T1000 (cell line): ENCODE measurements at regions not wholly inside any gene's neighbourhood (a gene's known extent, or its start where the extent isn't known, plus 50 kb on each side); places are given as distances from the start of the nearest gene placed in this dataset.
A peak's percentile ranks its signal among the peaks of the same experiment; 100 is the strongest.
"Not testable (repeated sequence)": the region's sequence is repeated elsewhere in the genome, so short reads cannot be mapped to it uniquely, and the experiment has no call there.

ENCODE experiments used
- DNase-seq: peaks from one replicate; lab custom pipeline; 2025; ENCODE audit warnings: mixed read lengths; lab: John Stamatoyannopoulos, UW

DNA sequence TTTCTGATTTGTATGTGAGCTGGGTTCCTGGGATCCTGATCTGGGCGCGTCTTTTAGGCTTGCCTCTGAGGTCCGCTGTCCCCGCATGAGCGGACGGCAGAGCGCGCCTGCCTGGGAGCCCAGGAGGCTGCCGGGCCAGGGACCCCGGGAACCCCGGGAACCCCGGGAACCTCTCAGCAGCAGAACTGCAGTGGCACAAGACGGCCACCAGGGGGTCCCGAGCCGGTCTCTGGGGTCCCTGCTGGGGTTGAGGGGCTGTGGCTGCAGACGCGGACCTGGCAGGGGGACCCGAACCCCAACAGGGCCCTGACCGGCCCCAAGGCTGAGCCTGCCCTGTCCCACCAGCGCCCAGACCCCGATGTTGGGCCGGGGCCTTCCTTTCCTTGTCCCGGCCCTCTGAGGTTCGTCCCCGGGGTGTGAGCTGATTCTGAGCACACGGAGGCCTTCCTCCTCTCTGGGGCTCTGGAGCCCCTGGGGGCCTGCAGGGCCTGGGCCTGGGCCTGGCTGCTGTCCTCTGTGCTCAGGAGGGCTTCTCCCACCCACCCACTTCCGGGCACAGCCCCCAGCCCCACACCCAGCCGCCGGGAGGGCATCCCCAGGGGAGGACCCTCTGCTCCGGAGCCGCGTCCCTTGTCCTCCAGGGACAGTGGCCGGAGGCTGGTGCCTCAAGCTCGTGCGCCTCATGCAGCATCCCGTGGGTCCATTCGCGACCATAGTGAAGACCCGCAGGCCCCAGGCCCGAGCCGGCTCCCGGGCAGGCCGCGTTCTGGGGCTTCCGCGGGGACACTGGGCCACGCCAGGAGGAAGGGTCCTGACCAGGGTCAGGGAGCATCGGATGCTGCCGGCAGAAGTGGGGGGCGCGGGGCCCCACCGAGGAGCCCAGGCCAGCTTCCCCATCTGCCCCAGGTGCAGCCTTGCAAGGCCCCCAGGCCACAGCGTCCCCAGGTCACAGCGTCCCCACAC is 152.9 kb downstream of the TMEM121 start:
- DNase-seq: not testable (repeated sequence)

DNA sequence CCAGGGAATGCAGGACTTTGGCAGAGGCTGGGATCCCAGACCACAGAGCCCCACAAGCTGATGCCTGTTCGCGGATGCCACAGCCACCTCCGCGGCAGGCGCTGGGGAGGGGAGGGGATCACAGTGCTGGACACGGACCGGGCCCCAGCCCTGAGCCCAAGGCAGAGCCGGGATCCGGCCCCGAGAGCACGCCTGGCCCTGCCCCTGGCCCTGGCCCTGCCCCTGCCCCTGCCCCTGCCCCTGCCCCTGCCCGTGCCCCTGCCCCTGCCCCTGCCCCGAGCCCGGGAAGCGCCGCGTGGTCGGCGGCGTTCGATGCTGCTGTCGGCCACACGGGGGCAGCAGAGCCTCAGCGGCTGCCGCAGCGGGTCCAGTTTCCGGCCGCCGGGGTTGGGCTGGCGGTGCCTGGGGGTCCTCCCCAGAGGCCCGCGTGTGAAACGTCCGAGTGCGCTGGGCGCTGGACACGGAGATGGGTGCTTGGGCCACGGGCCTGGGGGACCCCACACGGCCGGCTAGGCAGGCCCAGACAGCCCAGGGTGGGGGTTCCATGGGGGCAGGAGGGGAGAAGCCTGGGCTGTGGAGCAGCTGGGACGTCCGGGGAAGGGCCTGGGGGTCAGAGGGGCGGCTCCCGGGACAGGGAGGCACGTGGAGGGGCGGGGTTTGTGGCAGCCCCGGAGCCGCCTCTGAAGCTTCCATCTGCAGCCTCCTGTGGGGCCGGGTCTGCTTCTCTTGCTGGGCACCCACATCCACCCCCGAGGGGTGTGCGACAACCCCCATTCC is 153.8 kb downstream of the TMEM121 start:
- not testable (repeated sequence) for DNase-seq

- DNase-seq: not testable (repeated sequence)
These were observed 154.3 kb downstream of the TMEM121 start for GRCh38 chr14:105680736-105681098.

DNA sequence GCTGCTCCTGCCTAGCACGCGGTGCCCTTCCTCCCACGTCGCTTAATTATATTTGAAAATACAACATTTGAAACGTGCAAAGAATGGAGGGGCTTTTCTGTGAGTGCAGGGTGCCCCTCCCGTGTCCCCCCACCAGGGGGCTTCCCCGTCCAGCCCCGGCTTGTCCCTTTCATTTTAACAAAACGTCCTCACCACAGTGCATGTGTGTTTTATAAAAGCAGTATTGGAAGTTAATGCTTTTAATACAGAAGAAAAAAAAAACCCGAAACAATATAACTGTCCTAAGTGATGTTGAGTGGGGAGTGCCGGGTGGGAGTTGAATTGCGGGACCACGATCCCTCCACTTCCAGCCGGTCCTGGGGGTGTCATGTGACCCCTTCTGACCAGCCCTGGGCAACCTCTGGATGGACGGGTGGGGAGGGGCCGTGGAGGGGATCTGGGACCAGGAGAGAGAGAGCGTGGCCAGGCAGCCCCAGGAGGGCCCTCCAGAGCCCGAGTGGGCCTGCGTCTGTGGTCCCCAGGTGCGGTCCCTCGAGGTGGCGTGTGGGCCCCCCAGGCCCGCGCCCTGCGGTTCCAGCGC is 155.3 kb downstream of the TMEM121 start:
- DNase-seq: not testable (repeated sequence)

DNA sequence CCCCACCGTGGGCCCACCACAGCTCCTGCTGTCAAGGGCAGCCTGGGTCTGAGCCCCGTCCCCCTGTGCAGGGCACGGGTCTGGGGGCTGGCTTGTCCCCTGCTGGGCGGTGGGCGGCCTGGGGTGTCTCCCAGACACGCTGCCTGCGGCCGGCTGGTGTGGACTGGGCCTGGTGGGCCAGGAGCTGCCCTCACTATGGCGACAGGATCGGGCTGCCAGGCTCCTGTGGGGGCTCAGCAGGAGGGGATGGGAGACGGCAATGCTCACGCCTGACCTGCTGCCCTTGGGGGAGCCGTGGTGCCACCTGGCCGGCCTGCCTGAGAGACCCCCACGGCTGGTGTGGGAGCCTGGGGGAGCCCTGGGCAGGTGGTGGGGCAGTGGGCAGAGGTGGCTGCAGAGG is 156.1 kb downstream of the TMEM121 start:
- DNase-seq: not testable (repeated sequence)

- DNase-seq: no peak
These were observed 156.7 kb downstream of the TMEM121 start for GRCh38 chr14:105682956-105683570.

- not testable (repeated sequence) for DNase-seq
These were observed 157.7 kb downstream of the TMEM121 start for GRCh38 chr14:105684056-105684455.

DNA sequence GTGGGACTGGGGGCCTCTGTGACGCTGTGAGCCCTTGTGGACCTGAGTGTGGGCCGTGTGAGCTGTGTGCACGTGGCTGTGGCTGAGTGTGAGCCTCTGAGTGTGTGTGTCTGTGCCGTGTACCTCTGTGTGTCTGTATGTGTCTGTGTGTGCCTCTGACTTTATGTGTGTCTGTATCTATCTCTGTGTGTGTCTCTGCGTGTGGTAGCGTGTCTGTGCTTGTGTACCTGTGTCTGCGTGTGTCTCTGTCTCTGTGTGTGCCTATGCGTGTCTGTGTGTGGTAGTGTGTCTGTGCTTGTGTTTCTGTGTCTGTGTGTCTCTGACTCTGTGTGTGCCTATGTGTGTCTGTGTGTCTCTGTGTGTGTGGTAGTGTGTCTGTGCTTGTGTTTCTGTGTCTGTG is 158.2 kb downstream of the TMEM121 start:
- DNase-seq: not testable (repeated sequence)

- no peak for DNase-seq
These were observed 158.6 kb downstream of the TMEM121 start for GRCh38 chr14:105685003-105685402.

- DNase-seq: not testable (repeated sequence)
These were observed 159.2 kb downstream of the TMEM121 start for GRCh38 chr14:105685605-105686004.

DNA sequence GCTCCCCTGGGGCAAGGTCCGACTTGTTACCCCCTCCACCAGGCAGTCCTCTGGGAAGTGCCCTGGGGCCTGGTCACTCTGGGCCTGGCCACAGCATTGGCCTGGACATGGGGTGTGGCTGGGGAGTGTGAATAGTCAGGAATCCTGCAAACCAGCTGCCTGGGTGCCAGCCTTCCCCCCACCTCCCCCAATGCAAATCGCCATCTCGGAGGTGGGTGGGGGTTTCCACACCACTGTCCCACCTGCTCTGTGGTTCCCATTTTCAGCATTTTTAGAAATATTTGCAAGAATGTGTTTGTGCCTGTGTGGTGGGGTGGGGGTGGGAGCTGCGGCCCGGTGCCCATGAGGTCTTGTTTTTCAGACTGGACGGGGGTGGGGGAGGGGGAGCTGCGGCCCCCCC is 159.7 kb downstream of the TMEM121 start:
- not testable (repeated sequence) for DNase-seq

- not testable (repeated sequence) for DNase-seq
These were observed 160.2 kb downstream of the TMEM121 start for GRCh38 chr14:105686462-105687170.

- DNase-seq: not testable (repeated sequence)
These were observed 161.0 kb downstream of the TMEM121 start for GRCh38 chr14:105687171-105688022.

GRCh38 chr14:105688023-105688351 is 161.6 kb downstream of the TMEM121 start:
- peak; percentile 50 for DNase-seq

DNA sequence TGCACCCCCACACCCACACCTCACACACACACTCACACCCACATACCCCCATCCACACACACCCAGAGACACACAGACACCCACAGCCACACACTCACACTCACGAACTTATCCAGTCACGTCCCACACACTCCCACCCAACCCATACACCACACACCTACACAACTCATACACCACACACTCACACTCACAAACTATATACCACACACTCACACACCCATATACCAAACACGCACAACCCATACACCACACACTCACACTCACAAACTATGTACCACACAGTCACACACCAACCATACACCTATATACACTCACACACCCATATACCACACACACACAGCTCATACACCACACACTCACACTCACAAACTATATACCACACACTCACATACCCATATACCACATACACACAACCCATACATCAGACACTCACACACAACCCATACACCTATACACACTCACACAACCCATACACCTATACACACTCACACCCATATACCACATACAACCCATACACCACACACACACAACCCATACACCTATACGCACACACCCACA is 162.4 kb downstream of the TMEM121 start:
- DNase-seq: not testable (repeated sequence)

- DNase-seq: no peak
These were observed 163.3 kb downstream of the TMEM121 start for GRCh38 chr14:105689722-105690121.

- no peak for DNase-seq
These were observed 164.3 kb downstream of the TMEM121 start for GRCh38 chr14:105690671-105691070.

DNA sequence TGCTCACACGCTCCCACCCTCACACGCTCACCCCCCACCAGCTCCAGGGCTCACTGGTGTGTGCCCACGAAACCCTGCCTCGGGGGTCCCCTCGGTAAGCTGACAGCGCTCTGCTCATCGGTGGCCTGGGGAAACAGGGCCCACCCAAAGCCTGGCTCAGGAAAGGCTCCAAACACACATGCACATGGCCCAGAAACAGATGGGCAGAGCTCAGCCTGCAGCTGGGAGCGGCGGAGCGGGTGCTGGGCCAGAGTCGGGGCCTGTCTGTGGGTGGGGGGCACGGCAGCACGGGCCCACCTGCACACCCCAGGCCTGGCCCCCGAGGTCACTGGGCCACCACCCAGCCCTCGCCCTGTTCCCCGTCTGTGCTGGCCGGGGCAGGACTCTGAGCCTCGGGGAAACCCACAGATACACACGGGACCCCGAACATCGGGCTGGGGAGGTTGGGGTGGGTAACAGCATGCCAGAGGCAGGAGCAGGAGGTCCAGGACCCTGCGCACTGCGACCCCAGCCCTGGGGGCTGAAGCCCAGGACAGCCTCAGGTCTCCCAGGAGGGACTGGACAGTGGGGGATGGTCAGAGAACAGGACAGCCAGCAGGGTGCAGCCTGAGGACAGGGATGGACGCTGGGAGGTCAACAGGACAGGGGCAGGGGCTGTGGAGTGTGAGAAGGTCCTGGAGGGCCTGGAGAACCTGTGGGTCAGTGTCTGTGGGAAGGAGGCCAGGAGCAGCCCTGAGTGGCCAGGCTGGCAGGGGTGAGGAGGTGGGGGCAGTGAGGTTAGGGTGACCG is 165.1 kb downstream of the TMEM121 start:
- DNase-seq: not testable (repeated sequence)

GRCh38 chr14:105692110-105692685 is 165.8 kb downstream of the TMEM121 start:
- not testable (repeated sequence) for DNase-seq
